Sigmoid colon (tissue), 6 donors: ENCODE measurements at regions not wholly inside any gene's neighbourhood (a gene's known extent, or its start where the extent isn't known, plus 50 kb on each side); places are given as distances from the start of the nearest gene placed in this dataset.

ENCODE experiments used
- DNase-seq: peaks from one replicate; pipeline ENCODE4 v3.0.0-alpha.2; 2019
- H3K27ac ChIP-seq, 4 donors: fragments of 200-600 bp; sonication (generic); one replicate each; pipeline ENCODE4 v1.5.1; 2016 to 2019; ENCODE audit warnings: mild to moderate bottlenecking in 1 of 4
- H3K27me3 ChIP-seq, 3 donors: fragments of 200-600 bp; sonication (generic); one replicate each; pipeline ENCODE4 v1.5.1; 2019; ENCODE audit warnings: mild to moderate bottlenecking in 1 of 3
- H3K36me3 ChIP-seq, 4 donors: fragments of 200-600 bp; sonication (generic); one replicate each; pipeline ENCODE4 v1.5.1; 2016 to 2019
- H3K4me1 ChIP-seq, 4 donors: fragments of 200-600 bp; sonication (generic); one replicate each; pipeline ENCODE4 v1.5.1; 2017 to 2019
- H3K4me3 ChIP-seq, 4 donors: fragments of 200-600 bp; sonication (generic); one replicate each; pipeline ENCODE4 v1.5.1; 2017 to 2019; ENCODE audit warnings: mild to moderate bottlenecking in 2 of 4, moderate library complexity in 1 of 4
- H3K9me3 ChIP-seq, 4 donors: fragments of 200-600 bp in 3 of 4; sonication (generic) in 3 of 4; one replicate each; pipeline versions ENCODE4 v1.5.1 to v1.6.1; 2013 to 2019
- CTCF ChIP-seq, 4 experiments: fragments of 450-650 bp in 3 of 4; fragments of 200-600 bp in 1 of 4; IDR thresholded peaks; one replicate each; pipeline ENCODE4 v1.5.1; 2016 to 2019; ENCODE audit warnings: antibody characterized with exemption in 4 of 4, mild to moderate bottlenecking in 3 of 4, moderate library complexity in 2 of 4
- EP300 ChIP-seq, 4 donors: sonication (generic); formaldehyde crosslinking; IDR thresholded peaks; one replicate each; pipeline ENCODE4 v1.6.1; 2017; ENCODE audit warnings: antibody characterized with exemption in 4 of 4
- POLR2A ChIP-seq, 2 donors: fragments of 450-650 bp; IDR thresholded peaks; one replicate each; pipeline ENCODE4 v1.6.1; 2016; ENCODE audit warnings: antibody characterized with exemption in 2 of 2, mild to moderate bottlenecking in 2 of 2, moderate library complexity in 2 of 2
- POLR2AphosphoS5 ChIP-seq, 4 donors: sonication (generic); formaldehyde crosslinking; IDR thresholded peaks; one replicate each; pipeline ENCODE4 v1.6.1; 2017; ENCODE audit warnings: antibody characterized with exemption in 4 of 4
- WGBS, 2 donors: extraction: QIAGEN DNeasy Blood & Tissue Kit; methylation state at CpG; one replicate each; pipeline ENCODE4 v1.1.7; 2013; 5-methylcytosine and 5-hydroxymethylcytosine counted together
- intact Hi-C: fragments of 100-400 bp; cut with DNase I; formaldehyde crosslinking; loops from one replicate; pipeline ENCODE4 v1.15.1; 2023
- donor health status: healthy with polysubstance abuse.
- donor health status: healthy.

GRCh38 chr1:4462831-4463484 is 191.5 kb upstream of the AJAP1 start:
- intact Hi-C loops = no loop called here
- WGBS, 2 donors = 79 to 81% methylated on average over 13 of the region's 13 CpGs
- Histone ChIP-seq H3K9me3 (no peaks in the 10 kb centered on the region), H3K27me3 (no peaks in the 10 kb centered on the region), H3K4me3 (no peak overlapping the region), H3K27ac (no peak overlapping the region), H3K4me1 (no peaks in the 10 kb centered on the region), H3K36me3 (no peaks in the 10 kb centered on the region)
- no peak for TF ChIP-seq POLR2AphosphoS5 (IDR thresholded peaks at IDR 0.05)
- no peak for TF ChIP-seq EP300 (IDR thresholded peaks at IDR 0.05)
- no peak for TF ChIP-seq CTCF (IDR thresholded peaks at IDR 0.05)
- TF ChIP-seq POLR2A (IDR thresholded peaks at IDR 0.05) = no peak
- DNase-seq = no peak

GRCh38 chr1:4463631-4464030 is 190.8 kb upstream of the AJAP1 start:
- Histone ChIP-seq H3K27ac (no peak overlapping the region), H3K9me3 (no peaks in the 10 kb centered on the region), H3K27me3 (no peaks in the 10 kb centered on the region), H3K36me3 (no peaks in the 10 kb centered on the region), H3K4me1 (no peaks in the 10 kb centered on the region), H3K4me3 (no peak overlapping the region)
- WGBS, 2 donors = 76 to 84% methylated on average over 9 of the region's 9 CpGs
- intact Hi-C loops = no loop called here
- DNase-seq = no peak
- TF ChIP-seq POLR2A (IDR thresholded peaks at IDR 0.05) (no peak), POLR2AphosphoS5 (IDR thresholded peaks at IDR 0.05) (no peak), CTCF (IDR thresholded peaks at IDR 0.05) (no peak), EP300 (IDR thresholded peaks at IDR 0.05) (no peak)

GRCh38 chr1:4464478-4464877 is 189.9 kb upstream of the AJAP1 start:
- Histone ChIP-seq H3K27ac (no peak overlapping the region), H3K27me3 (no peaks in the 10 kb centered on the region), H3K4me1 (no peaks in the 10 kb centered on the region), H3K9me3 (no peaks in the 10 kb centered on the region), H3K4me3 (no peak overlapping the region), H3K36me3 (no peaks in the 10 kb centered on the region)
- no peak for TF ChIP-seq CTCF (IDR thresholded peaks at IDR 0.05)
- TF ChIP-seq EP300 (IDR thresholded peaks at IDR 0.05) = no peak
- no peak for TF ChIP-seq POLR2AphosphoS5 (IDR thresholded peaks at IDR 0.05)
- no peak for TF ChIP-seq POLR2A (IDR thresholded peaks at IDR 0.05)
- WGBS, 2 donors = 85 to 90% methylated on average over 3 of the region's 3 CpGs
- intact Hi-C loops = no loop called here
- no peak for DNase-seq

- Histone ChIP-seq H3K27ac (no peak overlapping the region), H3K9me3 (no peaks in the 10 kb centered on the region), H3K4me1 (no peaks in the 10 kb centered on the region), H3K27me3 (no peaks in the 10 kb centered on the region), H3K4me3 (no peak overlapping the region), H3K36me3 (no peaks in the 10 kb centered on the region)
- TF ChIP-seq CTCF (IDR thresholded peaks at IDR 0.05) (no peak), POLR2A (IDR thresholded peaks at IDR 0.05) (no peak), POLR2AphosphoS5 (IDR thresholded peaks at IDR 0.05) (no peak), EP300 (IDR thresholded peaks at IDR 0.05) (no peak)
- 73 to 84% methylated on average over 8 of the region's 8 CpGs for WGBS, 2 donors
- no peak for DNase-seq
- intact Hi-C loops = no loop called here
Measured at GRCh38 chr1:4467241-4467640, 187.2 kb upstream of the AJAP1 start.

- intact Hi-C loops = no loop called here
- Histone ChIP-seq H3K4me3 (no peak overlapping the region), H3K4me1 (no peaks in the 10 kb centered on the region), H3K36me3 (no peaks in the 10 kb centered on the region), H3K27ac (no peak overlapping the region), H3K9me3 (no peaks in the 10 kb centered on the region), H3K27me3 (no peaks in the 10 kb centered on the region)
- DNase-seq = no peak
- TF ChIP-seq CTCF (IDR thresholded peaks at IDR 0.05) (no peak), POLR2AphosphoS5 (IDR thresholded peaks at IDR 0.05) (no peak), EP300 (IDR thresholded peaks at IDR 0.05) (no peak), POLR2A (IDR thresholded peaks at IDR 0.05) (no peak)
- WGBS, 2 donors = 79 to 89% methylated on average over 8 of the region's 8 CpGs
Measured at GRCh38 chr1:4468386-4468785, 186.0 kb upstream of the AJAP1 start.
